ENCODE measurements at regions not wholly inside any gene's neighbourhood (a gene's known extent, or its start where the extent isn't known, plus 50 kb on each side); places are given as distances from the start of the nearest gene placed in this dataset.

- H3K4me2 ChIP-seq (ENCODE audit: low read length): no peak overlapping the region
Observed at GRCh38 chr11:41947392-41947791, 487.9 kb upstream of the LRRC4C start.

GRCh38 chr11:41950470-41951143 lies 491.2 kb upstream of the LRRC4C start:
- no peak for TF ChIP-seq EZH2phosphoT487 (IDR thresholded peaks at IDR 0.05; ENCODE audit: borderline replicate concordance, low read length)
- TF ChIP-seq CTCF (IDR thresholded peaks at IDR 0.05; ENCODE audit: low read depth, low read length, poor library complexity, severe bottlenecking): no peak
- Histone ChIP-seq H3K79me2 (ENCODE audit: control insufficient read depth, low read length) (no peaks in the 10 kb centered on the region), H3K36me3 (ENCODE audit: control insufficient read depth, low read length) (no peaks in the 10 kb centered on the region), H3K9me2 (replicated peaks; ENCODE audit: control insufficient read depth, low read length) (no peaks in the 10 kb centered on the region), H3K4me2 (ENCODE audit: low read length) (no peak overlapping the region), H3F3A (ENCODE audit: control insufficient read depth, insufficient read depth) (no peaks in the 10 kb centered on the region), H3K4me1 (ENCODE audit: control insufficient read depth, low read length) (no peaks in the 10 kb centered on the region), H3K9me3 (ENCODE audit: control insufficient read depth, insufficient read depth, low read length) (no peaks in the 10 kb centered on the region; the same call in 1 of the 2 replicates), H3K27ac (ENCODE audit: low read depth, low read length) (no peak overlapping the region), H3K4me3 (ENCODE audit: low read length) (no peak overlapping the region), H3K27me3 (ENCODE audit: control insufficient read depth, low read length) (no peaks in the 10 kb centered on the region), H4K20me1 (ENCODE audit: control insufficient read depth, insufficient read depth, low read depth, low read length) (no peaks in the 10 kb centered on the region)

More at GRCh38 chr11:41947392-41947791, 487.9 kb upstream of the LRRC4C start:
- TF ChIP-seq EZH2phosphoT487 (IDR thresholded peaks at IDR 0.05; ENCODE audit: borderline replicate concordance, low read length) (no peak), CTCF (IDR thresholded peaks at IDR 0.05; ENCODE audit: low read depth, low read length, poor library complexity, severe bottlenecking) (no peak)
- H3K36me3 ChIP-seq (ENCODE audit: control insufficient read depth, low read length): no peaks in the 10 kb centered on the region
- no peaks in the 10 kb centered on the region; the same call in 1 of the 2 replicates for H3K9me3 ChIP-seq (ENCODE audit: control insufficient read depth, insufficient read depth, low read length)
- H3F3A ChIP-seq (ENCODE audit: control insufficient read depth, insufficient read depth): no peaks in the 10 kb centered on the region
- no peaks in the 10 kb centered on the region for H4K20me1 ChIP-seq (ENCODE audit: control insufficient read depth, insufficient read depth, low read depth, low read length)
- H3K79me2 ChIP-seq (ENCODE audit: control insufficient read depth, low read length): no peaks in the 10 kb centered on the region
- no peaks in the 10 kb centered on the region for H3K9me2 ChIP-seq (replicated peaks; ENCODE audit: control insufficient read depth, low read length)
- H3K4me3 ChIP-seq (ENCODE audit: low read length): no peak overlapping the region
- H3K27ac ChIP-seq (ENCODE audit: low read depth, low read length): no peak overlapping the region
- no peaks in the 10 kb centered on the region for H3K4me1 ChIP-seq (ENCODE audit: control insufficient read depth, low read length)
- no peaks in the 10 kb centered on the region for H3K27me3 ChIP-seq (ENCODE audit: control insufficient read depth, low read length)

- H3F3A ChIP-seq (ENCODE audit: control insufficient read depth, insufficient read depth): no peaks in the 10 kb centered on the region
- TF ChIP-seq EZH2phosphoT487 (IDR thresholded peaks at IDR 0.05; ENCODE audit: borderline replicate concordance, low read length): no peak
- H3K79me2 ChIP-seq (ENCODE audit: control insufficient read depth, low read length): no peaks in the 10 kb centered on the region
- no peaks in the 10 kb centered on the region for H4K20me1 ChIP-seq (ENCODE audit: control insufficient read depth, insufficient read depth, low read depth, low read length)
- no peaks in the 10 kb centered on the region for H3K4me1 ChIP-seq (ENCODE audit: control insufficient read depth, low read length)
- no peaks in the 10 kb centered on the region for H3K9me2 ChIP-seq (replicated peaks; ENCODE audit: control insufficient read depth, low read length)
- no peaks in the 10 kb centered on the region for H3K27me3 ChIP-seq (ENCODE audit: control insufficient read depth, low read length)
- no peaks in the 10 kb centered on the region for H3K9me3 ChIP-seq (ENCODE audit: control insufficient read depth, insufficient read depth, low read length)
- no peak overlapping the region for H3K4me2 ChIP-seq (ENCODE audit: low read length)
- H3K27ac ChIP-seq (ENCODE audit: low read depth, low read length): no peak overlapping the region
- no peaks in the 10 kb centered on the region for H3K36me3 ChIP-seq (ENCODE audit: control insufficient read depth, low read length)
- H3K4me3 ChIP-seq (ENCODE audit: low read length): no peak overlapping the region
Observed at GRCh38 chr11:41954034-41954433, 494.6 kb upstream of the LRRC4C start.

- H3K27ac ChIP-seq (ENCODE audit: low read depth, low read length): no peak overlapping the region
Observed at GRCh38 chr11:41955066-41955465, 495.6 kb upstream of the LRRC4C start.

More at GRCh38 chr11:41955066-41955465, 495.6 kb upstream of the LRRC4C start:
- Histone ChIP-seq H3K4me3 (ENCODE audit: low read length) (no peak overlapping the region), H3K4me1 (ENCODE audit: control insufficient read depth, low read length) (no peaks in the 10 kb centered on the region), H3F3A (ENCODE audit: control insufficient read depth, insufficient read depth) (no peaks in the 10 kb centered on the region), H3K79me2 (ENCODE audit: control insufficient read depth, low read length) (no peaks in the 10 kb centered on the region), H3K36me3 (ENCODE audit: control insufficient read depth, low read length) (no peaks in the 10 kb centered on the region), H3K9me2 (replicated peaks; ENCODE audit: control insufficient read depth, low read length) (no peaks in the 10 kb centered on the region), H3K27me3 (ENCODE audit: control insufficient read depth, low read length) (no peaks in the 10 kb centered on the region), H3K4me2 (ENCODE audit: low read length) (no peak overlapping the region), H3K9me3 (ENCODE audit: control insufficient read depth, insufficient read depth, low read length) (no peaks in the 10 kb centered on the region), H4K20me1 (ENCODE audit: control insufficient read depth, insufficient read depth, low read depth, low read length) (no peaks in the 10 kb centered on the region)
- TF ChIP-seq EZH2phosphoT487 (IDR thresholded peaks at IDR 0.05; ENCODE audit: borderline replicate concordance, low read length) (no peak), CTCF (IDR thresholded peaks at IDR 0.05; ENCODE audit: low read depth, low read length, poor library complexity, severe bottlenecking) (no peak)

All from DOHH2 (cell line).